Stimulated activated CD8-positive, alpha-beta memory T cell treated with anti-CD3 and anti-CD28 coated beads, Interleukin-15, amount 100 ng/mL, for 1 hour (primary cell): ENCODE measurements at regions not wholly inside any gene's neighbourhood (a gene's known extent, or its start where the extent isn't known, plus 50 kb on each side); places are given as distances from the start of the nearest gene placed in this dataset.

Experiments
- DNase-seq: peaks from one replicate; pipeline ENCODE4 v3.0.0-alpha.2; 2020; ENCODE audit warnings: low read depth

DNA sequence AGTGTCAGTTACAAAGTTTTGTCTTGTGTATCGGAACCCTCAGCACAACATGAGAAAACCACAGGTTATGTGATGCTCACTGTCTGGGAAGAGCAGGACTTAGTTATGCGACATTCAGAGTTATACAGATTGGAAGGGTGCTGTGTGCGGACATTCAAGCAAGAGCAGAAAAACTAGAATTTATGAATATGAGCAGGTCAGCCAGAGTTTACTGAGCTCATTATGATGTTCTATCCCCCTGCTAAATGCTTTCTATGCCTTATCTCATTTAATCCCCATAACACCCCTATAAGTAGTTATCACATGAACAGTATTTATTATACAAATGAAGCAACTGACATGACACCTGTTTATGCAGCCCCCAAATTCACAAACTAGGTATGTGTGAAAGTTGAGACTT is 1083.2 kb downstream of the FLRT2 start:
- no peak for DNase-seq

- DNase-seq, result no peak
Observed at GRCh38 chr14:86604561-86604960, 1074.6 kb downstream of the FLRT2 start.

- no peak for DNase-seq
Observed at GRCh38 chr14:86602263-86602662, 1072.3 kb downstream of the FLRT2 start.

DNA sequence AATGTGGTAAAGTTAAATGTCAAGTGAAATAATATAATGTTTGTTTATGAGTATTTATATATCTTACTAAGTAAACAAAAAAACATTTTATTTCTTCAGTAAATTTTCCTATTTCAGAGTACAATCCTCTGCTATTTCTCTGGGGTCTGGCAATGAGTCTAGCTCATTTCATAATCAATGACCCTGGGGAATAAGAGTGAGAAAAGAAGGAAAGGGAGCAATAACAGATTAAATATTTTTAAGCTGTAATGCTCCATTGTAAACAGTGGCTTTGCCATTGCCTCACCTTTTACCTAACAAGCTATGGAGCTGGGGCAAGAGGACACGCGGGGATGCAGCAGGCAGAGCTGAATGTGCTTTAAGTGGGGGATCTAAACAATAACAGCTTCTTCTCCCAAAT is 1071.9 kb downstream of the FLRT2 start:
- no peak for DNase-seq

- DNase-seq, result no peak
Observed at GRCh38 chr14:86597279-86597678, 1067.3 kb downstream of the FLRT2 start.

DNA sequence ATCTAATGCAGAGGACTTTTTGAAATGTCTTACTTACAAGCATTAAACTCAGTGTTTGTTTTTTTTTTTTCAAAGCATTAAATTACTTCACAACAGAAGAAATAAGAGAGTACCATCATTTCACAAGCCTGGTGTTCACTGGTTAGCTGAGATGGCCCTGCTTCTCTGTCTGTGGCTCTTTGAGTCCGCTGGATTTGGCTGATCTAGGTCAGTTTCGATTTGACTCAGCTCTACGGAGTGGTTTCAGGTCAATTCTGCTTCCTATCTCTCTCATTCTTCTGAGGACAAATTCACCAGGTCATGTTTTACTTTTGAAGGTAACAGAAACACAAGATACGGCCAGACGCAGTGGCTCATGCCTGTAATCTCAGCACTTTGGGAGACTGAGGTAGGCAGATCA is 1066.1 kb downstream of the FLRT2 start:
- DNase-seq, result no peak

GRCh38 chr14:86575141-86575540 is 1045.2 kb downstream of the FLRT2 start:
- no peak for DNase-seq

- no peak for DNase-seq
Observed at GRCh38 chr14:86574778-86575129, 1044.8 kb downstream of the FLRT2 start.

- no peak for DNase-seq
Observed at GRCh38 chr14:86574051-86574777, 1044.3 kb downstream of the FLRT2 start.

DNA sequence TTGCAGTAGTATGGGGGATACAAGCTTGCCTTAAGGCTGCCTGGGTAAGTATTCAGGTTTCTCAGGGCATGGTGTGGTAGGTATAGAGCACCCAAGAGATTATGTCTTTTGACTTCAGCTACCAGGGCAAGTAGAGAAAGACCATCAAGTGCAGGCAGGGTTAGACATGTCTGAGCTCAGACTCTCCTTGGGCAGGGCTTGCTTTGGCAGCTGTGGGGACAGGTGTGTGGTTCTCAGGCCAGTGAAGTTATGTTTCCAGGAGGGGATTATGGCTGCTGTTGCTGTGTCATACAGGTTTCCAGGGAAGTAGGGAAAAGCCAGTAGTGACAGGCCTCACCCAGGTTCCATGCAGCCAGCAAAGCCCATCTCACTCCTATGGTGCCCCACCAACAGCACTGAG is 1040.4 kb downstream of the FLRT2 start:
- no peak for DNase-seq

DNA sequence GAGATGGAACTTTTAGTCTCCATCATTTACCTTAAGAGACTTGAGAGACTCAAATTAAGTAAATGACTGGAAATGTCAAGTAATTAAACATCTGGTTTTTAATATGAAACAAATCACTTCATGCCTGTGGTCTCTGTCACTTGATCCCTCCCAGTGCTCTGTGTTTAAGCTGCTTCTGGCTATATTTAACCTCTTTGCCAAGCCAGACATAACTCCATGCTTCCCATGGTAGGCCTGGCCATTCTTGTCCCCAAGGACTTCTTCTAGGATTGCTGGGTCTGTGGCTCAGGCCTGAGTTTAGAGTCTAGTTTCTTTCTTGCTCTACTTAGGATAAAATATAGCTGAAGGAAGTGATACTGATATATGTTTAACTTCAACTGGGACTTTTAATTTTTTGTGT is 1013.6 kb downstream of the FLRT2 start:
- no peak for DNase-seq

DNA sequence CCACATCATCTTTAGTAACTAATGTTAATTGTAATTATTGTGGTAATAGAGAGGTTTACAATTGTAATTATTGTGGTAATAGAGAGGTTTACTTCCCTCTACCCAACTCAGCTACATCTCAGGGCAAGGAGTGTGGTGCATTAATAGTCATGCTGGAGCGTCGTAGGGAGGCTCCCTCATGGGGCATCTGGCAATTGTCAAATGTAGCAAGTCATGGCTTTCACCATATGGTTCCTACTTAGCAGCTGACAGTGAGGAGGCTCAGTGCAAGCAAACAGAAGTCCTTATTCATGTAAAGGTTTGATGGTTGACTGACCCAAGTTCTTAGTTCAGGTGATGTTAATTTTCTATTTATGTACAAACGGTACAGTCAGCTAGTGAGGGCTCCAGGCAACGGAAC is 1012.0 kb downstream of the FLRT2 start:
- DNase-seq, result no peak

DNA sequence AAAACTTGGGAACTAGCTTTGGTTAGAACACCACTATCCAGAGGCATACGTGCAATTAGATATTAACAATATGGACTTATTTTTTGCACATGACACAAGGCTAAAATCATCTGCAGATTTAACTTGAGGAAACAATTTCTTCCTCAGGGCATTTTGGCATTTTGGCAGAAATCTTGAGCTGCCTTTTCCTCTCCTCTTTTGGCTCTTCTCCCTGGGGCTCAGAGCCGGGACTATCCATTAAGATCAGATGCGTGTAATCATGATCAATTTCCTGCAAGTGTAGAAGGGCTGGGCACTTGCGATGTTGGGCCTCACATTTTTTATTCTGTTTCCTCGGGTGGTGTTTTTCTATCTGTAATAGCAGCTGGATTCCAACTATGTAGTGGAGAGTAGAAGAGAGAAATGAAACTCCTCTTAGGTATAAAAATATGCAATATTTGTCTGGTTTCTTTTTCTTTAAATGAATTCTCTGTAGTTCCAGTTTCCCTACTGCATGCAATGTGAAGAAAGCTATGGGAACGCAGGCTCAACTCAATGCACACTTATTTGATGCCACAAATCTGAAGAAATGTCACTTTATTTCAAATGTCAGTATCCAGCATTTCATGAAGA is 1010.8 kb downstream of the FLRT2 start:
- no peak for DNase-seq

DNA sequence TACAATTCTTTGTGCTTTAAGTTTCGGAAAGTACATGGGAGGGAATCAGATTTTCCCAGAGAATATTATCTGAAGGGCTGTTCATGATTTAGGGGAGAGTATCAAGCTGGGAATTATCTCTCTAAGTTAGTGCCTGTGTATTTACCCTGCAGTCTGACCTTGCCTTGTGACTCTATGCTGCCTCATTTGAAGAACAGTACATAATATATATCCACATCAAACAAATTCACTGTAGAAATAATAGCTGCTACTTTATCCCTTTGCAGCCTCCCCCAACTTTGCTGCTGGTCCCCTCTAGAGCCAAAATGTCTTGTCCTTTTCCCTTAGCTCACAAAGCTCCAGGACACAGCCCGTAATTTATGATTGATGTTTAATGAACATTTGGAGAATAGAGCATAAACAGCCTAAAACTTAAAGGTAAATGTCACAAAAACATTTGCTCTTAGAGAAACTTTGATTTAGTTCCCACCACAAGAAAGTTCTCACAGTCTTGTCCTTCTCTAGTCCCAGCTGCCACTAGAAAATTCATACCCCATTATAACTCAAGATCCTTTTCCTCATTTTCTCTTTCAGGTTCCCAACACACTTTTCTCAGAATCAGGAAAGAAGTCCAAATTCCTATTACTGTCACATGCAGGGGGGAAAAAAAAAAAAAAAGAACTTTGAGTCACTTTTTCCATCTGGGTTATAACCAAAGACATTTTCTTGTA is 1009.6 kb downstream of the FLRT2 start:
- no peak for DNase-seq

DNA sequence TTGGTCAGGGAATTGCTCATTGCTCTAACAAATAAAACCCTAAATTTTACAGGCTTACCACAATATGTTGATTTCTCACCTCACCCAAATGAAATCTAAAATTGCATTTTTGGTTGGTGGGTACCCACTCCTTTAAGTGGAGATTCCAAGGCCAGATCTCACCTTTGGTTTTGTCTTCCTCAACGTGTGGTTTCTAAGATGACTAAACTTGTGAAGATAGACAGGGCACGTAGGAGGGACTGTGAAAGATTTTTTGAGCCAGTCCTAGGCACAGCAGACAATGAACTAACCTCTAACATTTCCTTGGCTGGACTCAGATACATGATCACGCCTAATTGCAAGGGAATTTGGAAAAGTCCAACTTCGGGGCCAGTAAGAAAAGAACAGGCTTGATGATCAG is 1003.9 kb downstream of the FLRT2 start:
- no peak for DNase-seq

DNA sequence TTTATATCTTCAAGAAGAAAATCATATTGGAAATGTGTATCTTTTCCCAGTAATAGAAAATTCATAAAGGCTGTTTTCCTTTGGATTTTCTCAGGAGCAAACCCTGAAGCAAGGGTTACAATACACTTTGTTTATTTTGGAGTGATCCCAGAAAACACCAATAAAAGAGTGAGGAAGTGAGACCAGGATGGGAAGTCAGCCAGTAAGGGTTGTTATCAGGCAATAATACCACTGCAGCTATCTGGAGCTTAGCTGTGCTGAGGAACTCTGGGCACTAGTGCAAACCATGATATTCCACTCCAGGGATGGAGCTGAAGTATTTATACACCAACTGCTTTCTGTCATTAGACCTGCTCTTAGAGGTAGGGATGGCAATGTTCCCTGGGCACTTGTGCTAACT is 1002.3 kb downstream of the FLRT2 start:
- no peak for DNase-seq

- DNase-seq, result no peak
Observed at GRCh38 chr14:86530457-86530856, 1000.5 kb downstream of the FLRT2 start.

DNA sequence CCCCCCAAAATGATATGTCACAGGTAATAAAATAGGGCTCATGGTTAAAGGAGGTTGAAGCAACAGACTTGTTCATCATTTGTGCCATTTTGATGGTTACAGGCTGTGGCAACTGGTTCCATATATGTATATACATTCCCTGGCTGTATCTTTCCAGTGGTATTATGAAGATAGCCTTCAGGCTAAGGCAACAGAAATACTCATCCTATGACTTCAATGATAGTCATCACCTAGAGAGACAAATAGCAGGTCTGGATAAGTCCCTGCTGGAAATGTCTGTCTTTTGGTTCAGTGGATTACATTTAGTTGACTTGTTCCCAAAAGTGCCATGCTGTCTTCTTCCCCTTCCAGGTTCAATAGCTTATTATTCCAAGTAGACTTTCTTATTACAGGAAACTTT is 997.4 kb downstream of the FLRT2 start:
- no peak for DNase-seq

DNA sequence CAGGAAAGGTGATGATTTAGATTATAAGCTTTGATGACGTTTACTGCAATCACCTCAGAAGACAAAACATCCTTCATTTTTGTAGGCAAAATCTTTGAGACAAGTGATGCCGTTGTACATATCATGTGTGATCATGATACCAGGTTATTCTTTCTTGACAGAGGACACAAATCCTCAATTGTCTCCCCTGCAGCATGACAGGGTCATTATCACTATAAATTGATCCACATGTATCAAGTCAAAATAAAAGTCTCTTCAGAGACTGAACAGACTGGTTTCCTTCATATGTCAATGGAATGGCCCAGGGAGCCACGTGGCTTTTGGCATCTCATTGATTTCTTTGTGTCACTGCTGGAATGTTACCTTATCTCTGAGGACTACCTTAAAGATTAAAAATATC is 995.7 kb downstream of the FLRT2 start:
- no peak for DNase-seq

DNA sequence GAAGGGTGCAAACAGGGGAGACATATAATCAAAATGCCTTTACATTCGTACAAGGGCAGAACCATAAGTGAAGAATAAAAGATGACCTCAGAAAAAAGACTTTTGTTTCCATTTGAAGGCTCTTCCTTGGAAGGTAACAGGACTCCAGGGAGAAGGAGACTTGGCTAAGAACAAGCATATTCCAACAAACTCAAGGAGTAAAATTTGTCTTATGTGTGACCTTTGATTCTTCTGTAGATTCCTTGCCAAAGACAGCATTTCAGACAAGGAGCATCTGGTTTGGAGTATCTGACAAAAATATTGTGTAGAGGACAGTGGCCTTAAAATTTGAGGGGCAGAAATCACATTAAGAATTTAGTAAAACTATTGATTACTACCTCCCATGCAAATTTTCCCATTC is 991.9 kb downstream of the FLRT2 start:
- DNase-seq, result no peak

DNA sequence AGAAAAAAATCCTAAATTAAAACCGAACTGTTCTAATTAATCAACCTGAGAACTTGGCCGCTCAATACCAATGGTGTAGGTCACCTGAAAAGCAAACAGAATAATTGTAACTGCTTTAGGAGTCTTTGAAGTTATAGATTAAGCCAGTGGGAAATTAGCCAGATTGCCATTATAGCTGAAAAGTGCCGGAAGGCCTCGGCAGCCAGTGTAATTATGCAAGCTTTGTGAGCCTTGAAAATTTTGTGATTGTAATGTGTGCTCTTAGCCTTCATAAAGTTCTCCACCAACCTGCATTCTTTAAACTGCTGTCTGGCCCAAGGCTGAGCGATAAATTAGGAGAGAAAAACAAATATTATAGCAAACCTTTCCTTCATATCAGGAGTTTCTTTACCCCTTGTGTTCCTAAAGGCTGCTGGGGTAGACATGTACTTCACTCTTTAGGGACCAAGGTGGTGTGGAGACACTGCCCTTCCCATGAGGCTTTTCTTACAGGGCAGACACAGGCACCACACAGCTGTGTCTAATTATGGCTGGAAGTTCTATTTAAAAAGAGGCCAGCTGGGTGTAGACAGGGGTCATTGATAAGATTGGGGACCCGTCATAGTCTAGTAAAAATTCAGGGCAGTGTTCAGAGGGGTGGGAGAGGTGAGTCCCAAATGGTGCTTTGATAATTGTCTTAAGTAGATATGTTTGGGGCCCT is 991.2 kb downstream of the FLRT2 start:
- DNase-seq, result no peak

DNA sequence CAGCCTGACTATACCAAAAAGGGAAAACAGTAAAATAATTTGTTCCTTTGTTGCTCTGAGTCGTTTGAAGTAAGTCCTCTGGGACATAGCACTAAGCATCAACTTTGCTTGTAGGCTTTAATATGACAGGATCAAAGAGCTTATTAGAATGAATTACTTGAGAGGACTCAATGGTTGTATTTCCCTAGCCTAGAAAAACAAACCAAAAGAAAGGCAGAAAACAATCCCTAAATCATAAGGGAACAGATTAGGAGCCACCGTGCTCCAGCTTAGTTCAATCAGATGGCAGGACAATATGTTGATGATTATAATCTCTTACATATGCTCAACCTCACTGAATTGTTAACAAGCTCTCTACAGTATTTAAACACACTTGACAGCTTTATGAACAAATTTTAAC is 988.4 kb downstream of the FLRT2 start:
- no peak for DNase-seq

- DNase-seq, result no peak
Observed at GRCh38 chr14:86515195-86515594, 985.3 kb downstream of the FLRT2 start.
